HG03066 (cell line): ENCODE measurements at regions not wholly inside any gene's neighbourhood (a gene's known extent, or its start where the extent isn't known, plus 50 kb on each side); places are given as distances from the start of the nearest gene placed in this dataset.
"Not testable (repeated sequence)": the region's sequence is repeated elsewhere in the genome, so short reads cannot be mapped to it uniquely, and the experiment has no call there.

ENCODE experiments used
- ATAC-seq: cut with Tn5 transposase; IDR thresholded peaks from one replicate; pipeline ENCODE4 v1.9.1; 2021; ENCODE audit warnings: low read depth; ENCODE audit not compliant: unreplicated experiment

DNA sequence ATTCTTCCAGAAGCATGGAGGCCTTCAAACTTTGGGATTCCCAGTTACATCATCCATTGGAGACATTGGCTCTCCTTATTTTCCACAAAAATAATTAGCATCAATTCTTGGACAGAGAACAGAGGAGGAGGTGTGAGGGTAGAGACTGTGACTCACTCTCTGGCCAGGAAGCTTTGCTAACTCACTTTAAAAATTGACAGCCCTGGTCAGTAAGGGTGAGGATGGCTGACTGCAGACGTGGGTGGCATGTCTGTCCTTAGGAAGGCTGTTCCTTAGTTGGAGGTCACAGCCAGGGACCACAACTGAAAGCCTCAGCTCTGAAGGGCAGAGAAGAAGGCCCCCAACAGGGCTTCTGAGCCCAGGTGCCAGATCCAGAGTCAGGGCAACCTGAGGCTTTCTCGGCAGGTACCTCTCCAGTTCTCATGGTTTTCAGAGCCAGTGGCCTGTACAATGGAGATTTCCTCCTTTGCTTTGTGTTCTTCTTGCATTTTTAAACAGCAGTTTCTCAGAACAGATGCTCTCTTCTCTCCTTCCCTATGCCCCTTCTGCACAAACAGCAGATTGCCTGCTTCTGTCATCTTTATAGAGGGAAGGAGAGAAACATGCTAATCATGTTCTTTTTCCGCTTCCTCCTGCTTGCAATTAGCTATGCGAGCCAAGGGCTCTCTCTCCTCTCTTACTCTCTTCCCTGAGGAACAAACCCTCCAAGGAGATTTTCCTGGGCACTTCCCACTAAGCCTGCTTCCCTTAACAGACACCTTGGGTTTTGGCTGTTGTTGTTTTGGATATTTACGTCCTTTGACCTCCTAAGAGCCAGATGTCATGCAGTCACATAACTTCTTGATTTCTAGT lies 92.5 kb upstream of the ZNF366 start:
- no peak for ATAC-seq

DNA sequence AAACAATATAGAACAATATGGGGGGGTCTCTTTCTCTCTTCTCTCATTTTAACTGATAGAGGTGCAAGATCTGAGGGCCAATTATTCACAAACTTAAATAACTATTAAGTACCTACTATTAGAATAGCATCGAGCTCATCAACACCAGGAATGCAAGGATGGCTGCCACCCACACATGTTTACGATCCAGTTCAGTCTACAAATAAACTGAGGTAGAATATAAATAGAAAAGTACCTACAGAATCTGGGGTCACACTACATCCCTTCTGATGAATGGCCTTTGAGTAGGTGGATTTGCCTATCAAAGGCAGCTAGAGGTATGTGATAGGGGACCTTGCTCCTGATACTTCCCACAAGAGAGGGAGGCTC lies 91.8 kb upstream of the ZNF366 start:
- no peak for ATAC-seq

DNA sequence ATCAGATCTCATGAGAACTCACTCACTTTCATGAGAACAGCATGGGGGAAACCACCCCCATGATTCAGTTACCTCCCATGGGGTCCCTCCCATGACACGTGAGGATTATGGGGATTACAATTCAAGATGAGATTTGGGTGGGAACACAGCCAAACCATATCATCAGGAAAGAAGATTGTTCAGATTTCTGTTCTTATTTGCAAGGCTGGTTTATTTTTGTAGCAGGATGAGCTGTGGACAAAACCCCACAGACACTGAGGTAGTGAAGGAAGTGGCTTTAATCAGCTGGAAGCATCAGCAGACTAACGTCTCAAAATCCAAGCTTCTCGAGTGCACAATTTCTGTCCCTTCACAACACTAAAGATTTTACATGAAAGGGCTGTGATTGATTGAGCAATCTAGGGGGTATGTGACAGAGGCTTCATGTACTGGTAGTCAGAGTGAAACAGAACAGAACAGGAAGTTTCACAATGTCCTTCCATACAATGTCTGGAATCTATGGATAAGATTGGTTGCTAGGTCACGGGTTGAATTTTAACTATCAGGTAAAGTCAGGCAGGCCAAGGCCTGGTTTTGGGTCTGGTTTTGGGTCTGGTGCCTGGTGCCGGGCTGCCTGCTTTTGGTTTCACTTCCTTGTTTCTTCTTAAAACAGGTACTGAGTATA lies 91.3 kb upstream of the ZNF366 start:
- ATAC-seq = no peak

DNA sequence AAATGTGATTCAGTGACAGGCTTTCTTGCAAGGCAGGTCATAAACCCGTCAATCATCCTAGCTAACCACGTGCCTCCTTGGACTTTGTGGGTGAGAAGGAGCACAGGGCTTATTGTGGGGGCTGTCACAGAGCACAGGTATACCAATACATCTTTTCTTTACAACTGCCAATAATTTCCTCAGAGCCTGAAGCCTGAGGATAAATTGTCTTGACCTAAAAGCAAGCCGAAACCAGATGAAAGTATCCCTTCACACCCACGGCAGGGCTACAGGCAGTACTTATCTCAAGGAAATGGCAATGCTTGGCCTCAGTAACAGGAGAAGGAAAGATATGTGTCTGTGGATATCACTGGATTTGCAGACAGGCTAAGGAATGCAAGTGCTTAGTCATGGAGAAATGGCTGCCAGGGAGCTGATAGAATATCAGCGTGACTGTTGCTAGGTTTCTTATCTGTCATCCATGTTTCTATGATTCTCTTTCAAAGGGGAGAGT lies 90.3 kb upstream of the ZNF366 start:
- ATAC-seq = no peak

DNA sequence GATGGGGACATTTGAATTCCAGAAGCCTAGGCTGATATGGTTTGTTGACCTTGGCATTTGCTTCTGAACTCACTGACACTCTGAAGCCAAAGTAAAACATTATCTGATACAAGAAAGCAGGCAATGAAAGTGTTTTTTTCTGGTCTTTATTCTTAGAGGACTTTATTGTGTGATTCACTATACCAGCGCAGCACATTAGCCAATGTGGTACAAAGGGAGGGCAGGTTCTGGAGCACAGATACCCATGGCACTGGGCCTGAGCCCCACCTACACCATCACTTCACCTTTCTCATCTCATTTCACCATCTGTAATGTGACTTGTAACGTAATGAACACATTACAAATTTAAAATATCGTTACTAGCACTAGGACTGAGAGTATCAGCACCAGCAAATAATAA lies 89.7 kb upstream of the ZNF366 start:
- no peak for ATAC-seq

DNA sequence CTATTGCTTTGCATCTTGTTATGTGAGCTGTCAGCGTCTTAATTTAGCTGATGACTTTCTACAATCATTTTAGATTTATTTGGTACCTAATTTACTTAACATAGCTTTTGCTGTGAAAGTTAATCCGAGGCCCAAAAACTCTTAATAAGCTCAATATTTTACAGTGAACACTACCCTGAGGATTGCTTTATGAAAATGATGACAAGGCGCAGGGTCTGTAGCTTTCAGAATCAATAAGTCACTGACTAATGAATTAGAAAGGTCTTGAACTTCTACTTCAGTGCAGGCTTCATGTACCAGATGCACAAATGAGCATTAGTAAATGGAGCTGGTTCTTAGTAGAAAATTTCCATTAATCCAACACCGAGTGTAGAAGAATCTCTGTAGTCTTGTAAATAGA lies 81.4 kb upstream of the ZNF366 start:
- ATAC-seq = no peak

DNA sequence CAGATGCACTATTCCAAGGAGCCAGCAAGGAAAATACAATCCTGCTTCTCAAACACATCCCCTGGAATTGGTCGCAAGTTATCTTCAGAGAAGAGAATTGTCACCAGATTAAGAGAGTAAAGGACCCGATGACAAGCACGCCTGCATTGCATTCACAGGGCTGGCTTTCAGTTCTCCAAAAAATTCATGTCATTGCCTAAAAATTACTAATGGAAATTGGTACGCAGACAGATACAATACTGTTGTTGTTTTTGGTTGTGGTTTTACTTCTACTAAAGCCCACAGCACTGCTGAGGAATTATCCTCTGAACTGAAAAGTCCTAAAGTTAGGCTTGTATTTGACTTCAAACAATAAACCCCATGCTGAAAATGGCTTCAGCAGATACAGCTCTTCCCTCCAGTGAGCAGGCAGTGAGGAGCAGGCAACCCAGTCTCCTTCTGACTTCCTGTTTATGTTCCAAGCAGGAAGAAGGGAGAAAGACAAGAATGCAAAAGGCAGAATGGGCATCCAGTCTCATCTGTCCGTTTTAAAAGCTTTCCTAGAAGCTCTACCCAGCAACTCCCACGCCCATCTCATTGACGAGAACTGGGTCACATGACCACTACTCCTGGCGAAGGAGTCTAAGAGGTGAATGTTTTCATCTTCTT lies 80.6 kb upstream of the ZNF366 start:
- no peak for ATAC-seq

DNA sequence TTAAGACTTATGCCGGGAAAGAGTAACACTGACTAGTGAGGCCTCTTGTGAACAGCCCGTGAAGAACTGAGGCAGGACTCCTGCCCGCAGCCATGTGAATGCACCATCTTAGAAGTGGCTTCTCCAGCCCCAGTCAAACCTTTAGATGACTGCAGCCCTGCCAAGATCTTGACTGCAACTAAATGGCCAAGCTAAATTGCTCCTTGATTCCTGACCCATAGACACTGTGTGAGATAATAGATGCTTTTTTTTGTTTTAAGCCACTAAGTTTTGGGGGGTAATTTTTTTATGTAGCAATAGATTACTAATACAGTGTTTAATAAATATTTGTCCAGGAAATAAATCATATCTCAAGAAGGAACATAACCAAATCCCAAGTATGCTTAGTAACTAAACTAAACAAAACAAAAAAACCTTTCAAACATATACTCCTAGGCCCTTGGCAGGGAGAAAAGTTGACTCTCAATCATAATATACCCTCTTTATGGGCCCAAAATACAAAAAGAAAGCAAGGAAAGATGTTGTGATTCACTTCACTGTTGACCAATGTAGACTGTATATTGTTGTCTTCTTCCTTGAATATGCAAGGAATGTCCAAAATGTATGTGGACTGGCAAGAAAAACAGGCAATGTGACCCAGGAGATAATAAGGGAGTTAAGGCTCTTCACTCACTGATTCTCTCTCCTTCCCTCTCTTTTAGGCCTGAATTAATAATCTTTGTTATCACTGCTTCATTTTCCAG lies 79.7 kb upstream of the ZNF366 start:
- no peak for ATAC-seq

DNA sequence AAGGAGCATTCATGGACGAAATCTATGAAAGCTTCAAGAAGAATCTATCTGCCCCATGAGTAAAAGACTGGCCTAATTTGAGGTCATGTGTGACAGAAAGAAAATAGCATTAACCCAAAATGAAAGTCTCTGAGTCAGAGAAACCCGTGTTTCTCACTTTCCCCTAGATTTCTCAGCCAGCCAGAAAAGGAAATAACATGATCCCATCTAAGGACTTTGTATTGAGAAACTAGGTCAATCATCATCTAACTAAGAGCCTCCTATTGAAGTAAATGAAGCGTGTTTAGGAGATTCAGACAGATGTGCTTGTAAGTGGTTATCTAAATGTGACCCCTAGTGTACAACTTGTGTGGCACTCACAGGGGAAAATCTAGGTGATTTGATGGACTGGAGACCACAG lies 77.3 kb upstream of the ZNF366 start:
- ATAC-seq = peak; percentile 91

DNA sequence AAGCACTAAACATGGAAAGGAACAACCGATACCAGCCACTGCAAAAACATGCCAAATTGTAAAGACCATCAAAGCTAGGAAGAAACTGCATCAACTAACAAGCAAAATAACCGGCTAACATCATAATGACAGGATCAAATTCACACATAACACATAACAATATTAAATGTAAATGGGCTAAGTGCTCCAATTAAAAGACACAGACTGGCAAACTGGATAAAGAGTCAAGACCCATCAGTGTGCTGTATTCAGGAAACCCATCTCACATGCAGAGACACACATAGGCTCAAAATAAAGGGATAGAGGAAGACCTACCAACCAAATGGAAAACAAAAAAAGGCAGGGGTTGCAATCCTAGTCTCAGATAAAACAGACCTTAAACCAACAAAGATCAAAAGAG lies 72.1 kb upstream of the ZNF366 start:
- ATAC-seq = not testable (repeated sequence)

DNA sequence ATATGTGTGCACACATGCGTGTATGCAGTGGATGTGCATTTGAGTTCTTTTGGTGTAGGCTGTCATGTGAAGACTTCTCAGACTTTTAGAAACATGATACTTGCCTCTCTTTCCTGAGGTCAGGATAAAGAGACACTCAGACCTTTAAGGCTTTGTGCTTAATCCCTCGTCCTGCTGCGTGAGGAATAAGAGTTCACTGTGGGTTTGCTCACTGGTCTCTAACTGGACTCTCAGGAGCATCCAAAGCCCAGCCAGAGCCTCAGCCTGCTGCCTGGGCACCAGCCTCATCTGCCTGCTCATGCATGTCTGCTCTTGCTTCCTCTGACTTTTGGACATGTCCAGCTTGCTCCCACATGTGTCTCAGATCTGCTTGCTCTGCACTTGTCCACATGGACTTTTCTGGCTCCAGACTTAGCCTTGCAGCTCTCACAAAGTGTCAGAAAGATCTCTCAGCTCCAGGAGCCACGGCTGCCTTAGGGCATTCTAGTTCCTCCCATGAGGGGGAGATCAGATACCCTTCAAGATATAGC lies 65.1 kb upstream of the ZNF366 start:
- ATAC-seq = no peak

DNA sequence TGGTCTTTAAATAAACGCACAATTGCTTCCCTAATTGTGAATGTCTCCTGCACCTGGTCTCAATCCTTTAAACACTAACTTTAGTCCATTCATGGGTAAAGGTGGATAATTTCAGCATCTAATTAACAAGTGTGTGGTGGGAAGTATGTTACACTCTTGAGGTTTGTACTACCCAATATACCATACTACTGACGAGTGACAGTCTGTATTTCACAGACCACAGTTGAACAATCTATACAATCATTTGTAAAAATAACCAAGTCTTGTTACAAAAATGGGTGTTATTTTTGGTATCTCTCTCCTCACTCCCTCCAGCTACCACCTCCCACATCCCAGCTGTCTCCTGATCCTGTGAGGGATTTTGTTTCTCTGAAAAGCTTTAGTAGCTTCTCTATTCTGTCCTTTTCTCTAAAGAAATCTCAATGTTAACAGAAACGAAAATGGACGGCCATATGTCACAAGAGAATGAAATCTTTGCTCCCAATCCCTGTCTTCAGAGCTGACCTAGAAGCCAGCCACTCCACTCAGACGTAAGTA lies 62.3 kb upstream of the ZNF366 start:
- ATAC-seq = no peak

DNA sequence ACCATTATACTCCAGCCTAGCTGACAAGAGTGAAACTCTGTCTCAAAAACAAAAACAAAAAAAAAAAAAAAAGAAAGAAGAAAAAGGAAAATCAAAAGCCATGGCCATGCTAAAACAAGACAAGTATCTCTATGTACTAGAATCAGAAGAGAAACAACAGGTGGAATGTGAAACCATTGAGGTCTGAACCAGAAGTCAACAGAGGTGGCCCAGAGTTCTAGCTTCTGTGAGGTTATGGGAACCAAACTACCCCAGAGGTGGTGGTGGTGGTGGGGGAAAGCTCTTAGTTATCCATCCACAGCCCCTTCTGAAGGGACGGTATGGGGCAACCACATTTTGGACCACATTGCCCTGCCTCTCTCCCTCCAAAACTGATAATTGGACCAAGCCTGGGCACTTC lies 59.5 kb upstream of the ZNF366 start:
- peak; percentile 66 for ATAC-seq

DNA sequence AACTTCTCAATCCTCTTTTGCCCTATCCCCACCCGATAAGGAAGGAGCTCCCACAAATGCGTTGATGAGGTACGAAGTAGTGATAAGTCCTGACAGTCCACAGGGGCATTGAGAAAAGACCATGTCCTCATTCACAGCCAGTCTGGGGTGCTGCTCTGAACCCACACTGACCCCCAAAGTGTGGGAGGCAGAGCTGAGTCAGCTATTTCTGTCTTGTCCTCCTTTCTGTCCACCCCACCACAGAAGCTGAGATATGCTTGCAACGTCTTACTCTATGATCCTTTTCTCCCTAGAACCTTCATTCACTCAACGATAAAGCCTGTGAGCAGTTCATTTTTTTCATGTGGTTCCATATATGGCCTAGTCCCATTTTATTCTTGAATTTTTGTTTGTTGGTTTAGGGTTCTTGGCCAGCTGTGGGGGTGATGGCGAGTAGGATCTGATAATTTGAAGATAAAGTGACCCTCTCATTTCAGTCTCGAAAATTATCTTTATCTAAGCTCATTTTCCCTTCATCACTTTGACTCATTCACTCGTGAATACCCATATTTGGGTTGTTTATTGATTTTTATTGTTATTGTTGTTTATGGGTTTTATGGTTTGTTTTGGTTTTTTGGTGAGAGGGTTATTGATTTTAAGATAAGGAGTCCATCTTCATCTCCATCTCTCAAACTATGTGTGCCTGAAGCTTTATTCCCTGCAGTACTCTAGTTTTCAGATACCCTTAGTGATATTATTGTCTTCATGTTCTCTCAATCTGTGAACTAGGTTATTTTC lies 58.5 kb upstream of the ZNF366 start:
- no peak for ATAC-seq

DNA sequence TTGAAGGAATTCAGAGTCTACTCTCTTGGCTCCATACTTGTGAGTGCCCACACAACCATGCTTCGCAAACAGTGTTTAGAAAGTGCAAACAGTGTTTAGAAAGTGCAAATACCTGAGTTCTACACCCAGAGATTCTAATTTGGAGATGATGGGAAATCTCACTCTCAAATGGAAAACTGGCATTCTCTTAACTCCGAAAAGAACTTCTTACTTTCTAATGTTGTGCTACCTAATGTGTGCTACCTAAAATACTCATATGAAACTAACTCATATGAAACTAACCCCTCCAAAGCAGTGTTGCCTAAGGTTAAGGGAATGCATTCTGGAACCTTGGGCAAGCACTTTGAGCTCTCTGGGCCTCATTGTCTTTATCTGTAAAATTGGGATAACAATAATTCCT lies 55.5 kb upstream of the ZNF366 start:
- no peak for ATAC-seq

DNA sequence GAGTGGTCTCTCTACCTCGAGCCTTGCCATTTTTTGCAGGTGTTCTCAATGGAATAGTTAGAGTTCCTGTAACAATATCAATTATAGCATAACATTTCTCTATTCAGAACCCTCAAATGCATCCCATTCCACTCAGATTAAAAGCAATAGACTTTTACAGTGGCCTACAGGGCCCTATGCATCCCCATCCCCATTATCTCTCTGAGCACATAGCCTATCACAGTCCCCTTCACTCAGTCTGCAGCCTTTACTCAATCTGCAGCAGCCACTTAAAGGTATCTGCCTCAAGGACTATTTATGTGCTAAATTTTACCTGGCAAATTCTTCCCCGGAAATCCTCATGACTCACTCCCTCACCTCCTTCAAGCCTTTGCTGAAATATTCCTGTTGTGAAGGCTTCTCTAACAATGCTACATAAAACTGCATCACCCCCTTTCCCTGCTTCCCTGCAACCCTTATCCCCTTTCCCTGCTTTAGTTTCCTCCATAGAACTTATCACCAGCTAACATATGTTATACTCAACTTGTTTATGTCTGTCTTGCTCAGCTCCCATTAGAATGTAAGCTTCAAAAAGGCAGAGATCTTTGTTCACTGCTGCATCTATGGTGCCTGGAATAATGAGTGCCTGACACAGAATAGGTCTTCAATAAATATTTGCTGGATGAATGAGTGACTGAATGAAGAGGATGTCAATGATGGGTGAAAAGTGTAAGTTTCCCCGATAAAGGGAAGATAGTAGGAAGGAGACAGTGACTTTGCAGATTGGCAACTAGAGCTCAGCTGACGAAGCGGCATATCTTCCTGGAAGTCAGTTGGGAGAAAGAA lies 54.1 kb upstream of the ZNF366 start:
- ATAC-seq = no peak

DNA sequence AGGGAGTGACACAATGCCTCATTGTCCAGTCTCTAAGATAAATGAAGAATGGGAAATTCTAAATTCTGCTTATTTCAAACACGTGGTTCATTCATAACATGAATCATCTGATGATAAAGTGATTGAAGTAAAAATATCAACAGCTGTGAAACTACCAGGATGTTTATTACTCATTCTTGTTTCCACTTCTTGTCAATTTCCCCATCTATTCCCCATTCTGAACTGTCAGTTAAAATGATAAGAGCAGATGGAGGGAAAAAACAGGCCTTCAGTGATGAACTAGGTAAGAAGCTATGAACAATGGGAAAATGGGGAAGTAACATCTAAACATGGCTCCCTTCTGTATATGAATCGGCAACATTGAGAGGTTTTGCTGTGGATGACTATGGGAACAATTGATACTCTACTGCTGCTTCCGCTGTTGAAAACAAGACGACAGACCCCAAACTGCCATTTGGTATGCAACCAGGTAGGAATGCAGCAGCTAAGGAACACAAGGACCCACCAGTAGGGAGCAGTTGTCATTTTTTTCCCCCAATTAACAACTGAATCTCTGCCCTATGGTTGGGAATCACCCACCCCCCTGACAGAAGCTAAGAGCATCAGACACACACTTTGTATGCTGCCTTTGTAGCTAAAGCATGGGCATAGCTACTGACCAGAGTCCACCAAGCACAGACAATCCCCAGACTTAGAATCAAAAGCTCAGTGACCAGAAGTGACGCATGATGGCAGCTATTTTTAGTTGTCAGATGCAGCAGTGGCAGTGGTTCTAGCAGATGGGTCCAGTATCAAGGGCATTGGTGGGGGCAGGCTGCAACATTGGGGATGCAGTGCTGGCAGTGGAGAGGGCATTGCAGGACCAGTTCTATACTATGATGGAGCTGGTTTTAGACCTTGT lies 52.9 kb upstream of the ZNF366 start:
- ATAC-seq = no peak

DNA sequence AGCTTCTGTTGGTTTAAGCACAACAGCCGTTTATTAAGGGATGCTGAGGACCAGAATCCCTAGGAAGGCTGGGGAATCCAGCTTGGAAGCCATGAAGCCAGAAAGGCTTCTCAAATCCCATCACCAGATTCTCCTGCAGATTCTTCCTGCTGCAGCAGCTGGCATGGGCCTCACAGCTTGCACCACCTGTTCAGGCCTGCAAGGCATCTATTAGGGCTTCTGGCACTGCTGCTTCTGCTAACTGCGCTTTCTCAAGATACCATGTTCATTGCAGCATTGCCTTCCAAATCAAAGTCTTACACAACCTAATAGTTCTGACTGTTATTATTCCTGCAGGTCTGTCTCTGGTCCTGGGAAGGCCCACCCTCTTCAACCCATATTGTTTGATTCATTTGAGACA lies 51.2 kb upstream of the ZNF366 start:
- no peak for ATAC-seq
